ENCODE measurements at regions not wholly inside any gene's neighbourhood (a gene's known extent, or its start where the extent isn't known, plus 50 kb on each side); places are given as distances from the start of the nearest gene placed in this dataset.

DNA sequence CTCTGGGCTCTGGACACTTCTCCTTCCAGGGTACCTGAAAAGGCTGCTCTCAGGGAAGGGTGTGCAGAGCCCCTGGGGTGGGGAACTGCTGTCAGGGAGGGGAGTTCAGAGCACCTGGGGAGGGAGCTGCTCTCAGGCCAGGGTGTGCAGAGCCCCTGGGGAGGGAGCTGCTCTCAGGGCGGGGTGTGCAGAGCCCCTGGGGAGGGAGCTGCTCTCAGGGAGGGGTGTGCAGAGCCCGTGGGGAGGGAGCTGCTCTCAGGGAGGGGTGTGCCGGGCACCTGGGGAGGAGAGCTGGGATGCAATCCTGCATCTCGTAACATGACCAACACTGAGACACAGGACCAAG lies 764.2 kb downstream of the BRD1 start:
- DNase-seq (ENCODE audit: low read depth) = no peak

DNA sequence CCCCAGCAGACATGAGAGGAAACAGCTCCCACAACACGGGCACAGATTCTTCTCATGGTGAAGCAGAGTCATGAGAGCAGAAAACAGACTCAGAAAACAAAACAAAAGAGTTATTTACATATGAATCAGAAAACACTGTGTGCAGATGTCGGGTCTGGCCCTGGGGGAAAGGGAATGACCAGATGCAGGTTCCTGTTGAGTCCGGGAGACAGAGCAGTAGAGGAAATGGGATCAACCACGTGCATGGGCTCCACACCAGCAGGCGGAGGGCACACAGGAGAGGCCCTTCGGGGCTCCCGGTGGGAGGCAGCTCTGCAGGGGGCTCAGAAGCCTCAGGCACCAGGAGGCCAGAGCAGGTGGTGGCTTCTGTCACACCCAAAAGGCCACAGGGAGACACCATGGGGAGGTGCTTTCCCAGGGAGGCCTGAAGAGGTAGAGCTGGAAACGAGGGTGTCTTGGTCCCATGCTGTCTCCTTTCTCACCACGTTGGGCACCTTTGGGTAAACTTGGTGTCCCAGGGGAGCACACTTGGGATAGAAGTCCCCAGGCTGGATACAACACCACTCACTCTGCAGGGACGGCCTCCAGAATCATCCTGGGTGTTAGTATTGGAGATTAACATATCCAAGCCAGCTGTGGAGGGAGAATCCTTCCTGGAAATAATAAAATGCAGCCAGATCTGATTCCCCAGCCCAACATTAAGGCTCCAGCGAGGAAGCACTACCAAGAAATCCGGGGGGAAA lies 764.7 kb downstream of the BRD1 start:
- DNase-seq (ENCODE audit: low read depth) = no peak

DNA sequence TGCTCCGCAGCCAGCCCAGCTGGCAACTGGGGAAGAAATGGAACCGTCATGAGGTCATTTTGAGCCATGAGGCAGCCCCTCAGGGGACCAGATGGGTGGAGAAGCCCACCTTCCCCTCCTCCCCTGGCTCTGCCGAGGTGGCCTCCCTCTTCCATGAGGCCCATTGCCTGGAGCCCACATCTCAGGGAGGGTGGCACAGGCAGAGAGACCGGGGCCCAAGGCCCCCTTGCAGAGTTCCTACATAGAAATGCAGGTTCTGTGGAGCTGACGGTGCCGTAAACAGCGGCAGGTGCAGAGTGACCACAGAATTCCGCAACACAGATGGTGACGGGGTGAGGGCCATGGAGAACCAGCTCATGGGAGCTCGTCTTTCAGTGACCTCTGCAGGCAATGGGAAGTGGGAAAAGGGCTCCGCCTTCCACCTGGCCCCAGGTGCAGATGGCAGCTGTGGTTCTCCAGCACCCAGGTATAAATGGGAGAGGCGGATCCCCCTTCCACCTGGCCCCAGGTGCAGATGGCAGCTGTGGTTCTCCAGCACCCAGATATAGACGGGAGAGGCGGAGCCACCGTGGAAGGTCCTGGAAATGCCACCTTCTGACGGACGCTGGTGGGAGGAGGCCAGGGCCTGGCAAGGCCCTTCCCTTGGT lies 765.4 kb downstream of the BRD1 start:
- DNase-seq (ENCODE audit: low read depth) = no peak

DNA sequence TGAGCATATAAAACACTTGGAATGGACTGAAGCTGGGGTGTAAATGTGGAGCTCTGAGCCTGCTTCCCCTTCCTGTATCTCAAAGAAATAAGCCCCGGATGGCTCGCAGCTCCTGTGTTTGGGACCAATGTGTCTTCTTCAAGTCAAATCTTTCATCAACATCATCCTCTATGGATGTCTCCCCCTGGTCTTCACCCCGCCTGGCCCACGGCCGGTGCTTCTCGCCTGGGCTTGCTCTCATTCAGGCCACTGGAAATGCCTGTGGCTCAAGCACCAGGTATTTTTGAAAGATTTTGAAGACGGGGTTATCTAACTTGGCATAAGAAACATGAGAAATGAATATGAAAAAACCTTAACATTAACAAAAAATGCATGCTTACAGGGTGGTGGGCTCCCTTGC lies 769.8 kb downstream of the BRD1 start:
- no peak for DNase-seq (ENCODE audit: low read depth)

DNA sequence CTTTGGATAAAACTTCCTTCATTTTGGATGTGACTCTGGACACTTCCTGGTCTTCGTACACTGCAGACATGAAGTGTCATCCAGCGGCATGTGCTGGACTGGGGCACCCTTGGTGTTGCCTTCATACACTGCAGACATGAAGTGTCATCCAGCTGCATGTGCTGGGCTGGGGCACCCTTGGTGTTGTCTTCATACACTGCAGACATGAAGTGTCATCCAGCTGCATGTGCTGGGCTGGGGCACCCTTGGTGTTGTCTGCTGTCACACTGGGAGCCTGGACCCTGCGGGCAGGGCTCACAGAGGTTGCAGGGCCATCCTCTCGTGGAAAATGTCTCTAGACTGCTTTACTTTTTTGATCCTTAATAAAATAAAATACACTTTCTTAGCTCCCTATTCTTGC lies 771.4 kb downstream of the BRD1 start:
- no peak for DNase-seq (ENCODE audit: low read depth)

DNA sequence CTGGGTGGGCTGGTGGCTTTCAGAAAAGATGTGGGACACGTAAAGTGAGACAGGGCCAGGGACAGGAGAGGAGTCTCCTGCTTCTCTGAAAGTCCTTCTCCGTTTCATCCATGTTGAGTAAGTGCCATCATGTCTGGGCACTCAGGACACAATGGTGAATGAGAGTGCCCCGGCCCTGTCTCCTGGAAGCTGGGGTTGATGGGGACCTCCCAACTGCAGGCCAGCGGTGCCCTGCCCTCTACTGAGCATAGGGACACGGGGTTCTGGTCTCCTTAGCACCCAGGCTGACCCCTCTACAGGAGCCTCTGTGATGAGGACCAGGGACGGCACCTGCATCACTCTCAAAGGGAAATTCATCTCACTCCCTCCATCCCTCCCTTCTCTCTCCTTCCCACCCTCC lies 772.3 kb downstream of the BRD1 start:
- DNase-seq (ENCODE audit: low read depth) = no peak

DNA sequence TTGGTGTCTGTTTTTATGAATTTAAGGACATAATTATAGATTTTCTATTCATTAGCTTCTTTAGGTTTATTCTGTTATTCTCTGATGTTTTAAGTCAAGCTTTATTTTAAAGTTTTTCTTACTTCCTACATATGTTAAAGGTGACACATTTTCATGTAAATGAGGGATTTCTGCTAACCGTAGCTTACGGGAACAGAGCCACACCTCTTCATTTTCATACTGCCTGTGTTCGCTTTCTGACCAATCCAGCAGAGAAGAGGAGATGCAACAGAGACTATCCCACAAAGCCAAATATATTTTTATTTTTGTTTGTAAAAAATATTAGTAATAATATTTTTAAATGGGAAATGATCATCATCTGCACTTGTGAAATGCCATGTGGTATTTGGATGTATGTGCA lies 774.1 kb downstream of the BRD1 start:
- DNase-seq (ENCODE audit: low read depth) = no peak

DNA sequence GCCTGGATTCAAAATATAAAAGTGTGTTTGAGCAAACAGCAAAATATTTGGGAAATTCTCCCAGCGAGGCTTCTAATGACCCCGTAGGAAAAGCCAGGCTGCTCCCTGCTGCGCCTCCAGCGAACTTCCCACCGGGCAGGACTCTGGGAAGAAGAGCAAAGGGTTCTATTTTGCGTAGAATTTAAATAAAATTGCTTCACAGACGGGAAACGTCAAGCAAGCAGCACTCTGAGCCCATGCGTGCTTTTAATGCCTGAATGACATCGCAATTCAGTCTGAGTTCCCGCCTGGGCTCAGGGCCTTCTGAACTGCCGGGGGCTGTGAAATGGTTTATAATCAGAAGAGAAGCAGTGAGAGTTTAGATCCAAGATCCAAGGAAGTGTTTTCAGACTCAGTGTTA lies 775.1 kb downstream of the BRD1 start:
- DNase-seq (ENCODE audit: low read depth) = no peak

DNA sequence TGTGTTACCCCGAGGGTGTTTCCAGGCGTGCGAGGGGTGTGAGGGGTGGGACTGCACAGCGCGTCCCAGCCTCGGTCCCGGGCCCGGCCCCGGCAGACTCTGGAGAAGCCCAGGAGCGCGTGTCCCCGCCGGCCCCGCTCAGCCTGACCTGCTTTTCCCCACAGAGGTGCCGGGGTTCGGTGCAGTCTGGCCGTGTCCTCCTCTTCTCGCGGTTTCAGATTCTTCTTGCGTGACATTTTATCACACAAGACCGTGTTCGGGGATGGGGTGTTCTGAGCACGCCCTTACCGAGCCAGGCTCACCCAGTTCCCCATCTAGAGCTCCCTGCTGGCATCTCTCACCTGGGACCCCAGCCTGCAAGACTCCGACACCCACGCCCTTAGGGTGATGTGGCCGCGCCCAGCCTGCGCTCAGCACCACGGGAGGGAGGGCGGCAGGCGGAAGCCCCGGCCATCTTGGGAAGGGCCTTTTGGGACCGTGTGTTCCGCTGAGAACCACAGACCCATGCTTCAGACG lies 775.6 kb downstream of the BRD1 start:
- no peak for DNase-seq (ENCODE audit: low read depth)

DNA sequence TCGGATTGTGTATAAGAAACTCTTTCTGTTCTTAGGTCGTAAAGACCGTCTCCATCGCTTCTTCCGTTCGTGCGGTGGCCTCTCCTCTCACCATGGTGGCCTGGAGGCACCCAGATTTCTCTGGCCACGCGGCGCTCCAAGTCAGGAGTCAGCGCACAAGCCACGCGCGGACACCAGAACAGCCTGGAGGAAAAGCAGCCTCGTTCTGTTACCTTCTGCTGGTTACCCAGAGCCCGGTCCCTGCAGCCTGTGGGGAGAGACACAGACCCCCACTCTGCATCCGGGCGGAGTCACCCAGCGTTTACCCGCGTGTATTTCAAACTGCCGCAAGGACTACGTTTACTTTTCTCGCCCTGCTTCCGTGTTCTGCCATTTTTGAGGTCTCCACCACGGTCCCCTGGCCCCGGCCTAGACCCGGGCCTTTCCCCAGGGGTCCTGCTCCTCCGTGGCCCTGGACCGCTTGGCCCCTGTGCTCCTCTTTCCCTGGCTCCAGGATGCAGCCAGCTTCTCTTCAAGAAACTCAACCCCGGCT lies 776.1 kb downstream of the BRD1 start:
- no peak for DNase-seq (ENCODE audit: low read depth)

DNA sequence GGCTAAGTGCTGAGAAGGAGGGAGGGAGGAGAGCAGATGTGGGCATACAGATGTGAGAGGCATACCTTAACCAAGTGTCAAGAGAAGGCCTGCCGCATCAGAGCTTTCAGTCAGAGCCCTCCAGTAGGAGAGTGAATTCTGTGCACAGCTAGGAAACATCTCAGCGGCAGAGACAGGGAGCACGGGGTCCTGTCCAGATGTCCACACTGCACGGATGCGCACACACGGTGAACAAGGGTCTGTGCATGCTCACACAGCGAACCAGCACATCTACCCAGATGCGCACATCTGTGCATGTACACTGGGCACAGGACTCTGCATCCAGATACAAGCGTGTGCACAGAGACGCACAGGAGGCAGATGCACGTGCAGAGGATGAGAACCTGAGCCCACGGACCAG lies 778.0 kb downstream of the BRD1 start:
- DNase-seq (ENCODE audit: low read depth) = no peak

DNA sequence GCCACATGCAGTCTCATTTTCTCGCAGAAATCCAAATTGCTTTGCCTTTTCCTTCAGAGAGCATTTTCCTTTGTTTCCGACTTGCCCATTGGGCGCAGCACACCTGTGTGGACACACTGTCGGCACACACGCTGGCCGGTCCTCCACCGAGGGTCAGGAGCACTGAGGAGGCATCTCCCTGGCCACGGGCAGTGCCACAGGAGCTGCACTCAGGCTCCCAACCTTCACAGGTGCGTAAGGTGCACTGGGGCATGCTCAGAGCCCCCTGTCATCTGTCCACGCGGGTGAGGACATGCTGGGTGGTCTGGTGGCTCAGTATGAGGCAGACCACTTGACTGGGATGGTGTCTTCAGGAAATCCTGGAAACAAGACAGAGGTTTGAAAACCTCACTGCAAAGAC lies 779.1 kb downstream of the BRD1 start:
- DNase-seq (ENCODE audit: low read depth) = no peak

DNA sequence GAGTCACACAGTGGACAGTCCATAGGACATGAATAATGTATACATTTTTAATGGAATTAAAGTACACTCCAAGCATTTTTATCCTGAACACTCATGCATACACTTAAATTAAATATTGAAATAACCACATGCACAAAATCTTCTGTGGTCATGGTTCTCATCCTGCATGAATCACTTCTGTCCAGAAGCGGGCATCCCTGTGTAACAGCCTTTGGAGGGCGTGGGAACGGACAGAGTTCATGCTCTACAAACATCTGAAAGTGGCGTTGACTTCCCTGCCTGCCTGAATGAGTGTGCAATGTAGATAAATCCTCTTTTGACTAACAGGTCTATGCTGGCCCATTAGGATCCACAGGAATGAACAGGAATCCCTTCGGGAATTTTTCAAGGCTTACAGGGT lies 780.2 kb downstream of the BRD1 start:
- DNase-seq (ENCODE audit: low read depth) = no peak

DNA sequence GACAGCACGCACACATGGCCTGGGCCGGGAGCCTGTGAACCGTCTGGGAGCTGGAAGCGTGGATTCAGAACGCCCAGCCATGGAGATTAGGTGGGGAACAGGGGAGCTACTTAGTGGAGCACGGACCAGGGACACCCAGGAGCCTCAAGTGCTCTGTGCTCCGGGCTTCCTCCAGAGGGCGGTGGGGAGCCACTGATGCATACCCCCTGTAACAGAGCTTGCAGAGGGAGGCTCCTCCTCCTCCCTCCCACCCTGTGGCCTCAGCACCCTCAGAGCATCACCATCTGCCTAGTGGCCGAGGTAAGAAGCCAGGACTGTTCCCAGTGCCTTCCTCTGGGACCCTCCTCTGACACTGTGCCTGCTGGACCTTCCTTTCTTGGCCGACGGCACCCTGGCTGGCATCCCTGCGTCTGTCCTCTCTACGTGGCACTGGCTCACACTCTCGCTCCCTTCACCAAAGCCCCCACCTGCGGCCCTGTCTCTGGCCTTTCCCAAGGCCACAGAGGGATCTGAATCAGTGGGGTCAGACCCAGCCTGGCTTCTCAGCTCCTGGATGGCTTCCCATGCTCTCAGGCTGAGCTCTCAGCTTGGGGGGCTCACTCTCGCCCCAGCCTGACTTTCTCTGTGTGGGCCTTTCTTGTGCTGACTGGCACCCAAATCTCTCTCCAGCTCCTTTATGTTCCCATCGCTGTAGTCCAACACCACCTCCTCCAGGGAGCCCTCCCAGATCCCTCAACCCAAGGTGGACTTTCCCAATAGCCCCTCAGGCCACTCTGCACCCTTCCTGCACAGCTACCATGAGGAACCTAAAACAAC lies 780.9 kb downstream of the BRD1 start:
- DNase-seq (ENCODE audit: low read depth) = no peak

DNA sequence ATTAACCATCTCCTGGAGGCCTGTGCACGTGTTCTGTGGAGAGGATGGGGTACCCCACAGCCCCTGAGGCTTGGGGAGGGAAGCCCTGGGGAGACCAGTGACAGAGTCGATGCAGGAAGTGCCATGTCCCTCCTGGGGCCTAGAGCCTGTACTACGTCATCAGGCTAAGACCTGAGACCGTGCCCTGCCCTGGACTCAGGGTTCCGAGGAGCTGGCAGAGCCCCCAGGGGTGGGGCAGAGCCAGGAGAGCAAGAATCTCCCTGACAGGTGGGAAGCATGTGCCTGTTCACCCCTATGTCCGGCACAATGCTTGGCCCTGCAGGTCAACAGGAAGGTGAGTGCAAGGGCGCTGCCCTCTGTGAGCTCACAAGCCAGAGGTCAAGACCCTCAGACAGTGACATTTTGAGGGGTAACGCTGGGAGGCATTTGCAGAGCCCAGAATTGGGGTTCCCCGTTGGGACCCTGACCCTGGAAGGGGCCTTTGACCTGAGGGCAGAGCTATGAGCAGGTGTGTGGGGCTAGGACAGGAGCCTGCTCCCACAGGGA lies 781.6 kb downstream of the BRD1 start:
- DNase-seq (ENCODE audit: low read depth) = no peak

DNA sequence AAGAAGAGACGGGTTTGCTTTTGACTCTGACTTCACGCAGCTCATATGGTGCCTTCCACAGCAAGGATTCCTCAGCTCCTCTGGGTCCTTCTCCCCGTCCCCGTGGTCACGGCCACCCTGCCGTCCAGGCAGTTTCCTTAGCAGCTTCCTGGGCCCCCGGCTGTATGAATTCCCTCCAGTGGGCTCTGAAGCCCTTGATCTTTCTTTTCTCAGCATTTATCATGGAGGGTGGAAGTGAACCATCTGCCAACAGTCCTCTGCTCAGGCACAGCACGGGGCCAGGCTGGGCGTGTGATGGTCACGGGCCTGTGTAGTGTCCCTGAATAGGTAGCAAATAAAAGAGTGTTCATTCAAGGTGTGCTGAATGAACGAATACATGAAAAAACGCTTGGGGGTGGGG lies 782.4 kb downstream of the BRD1 start:
- DNase-seq (ENCODE audit: low read depth) = no peak

DNA sequence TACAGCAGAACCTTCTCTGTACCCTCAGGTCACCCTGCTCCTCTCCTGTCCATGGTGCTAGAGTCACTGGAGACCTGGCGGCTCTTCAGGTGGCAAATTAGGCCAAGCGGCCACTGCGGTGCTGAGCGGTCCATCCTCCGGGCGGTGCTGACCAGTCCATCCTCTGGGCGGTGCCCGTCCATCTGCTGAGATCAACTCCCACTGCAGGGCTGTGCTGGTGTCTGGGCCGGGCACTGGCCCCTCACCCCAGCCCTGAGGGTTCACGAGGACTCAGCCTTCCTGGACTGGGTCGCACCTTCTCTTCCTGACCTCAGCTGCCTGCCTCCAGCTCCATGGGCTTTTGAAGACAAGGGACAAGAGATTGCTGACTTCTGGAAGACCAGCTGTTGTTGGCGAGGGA lies 782.9 kb downstream of the BRD1 start:
- no peak for DNase-seq (ENCODE audit: low read depth)

DNA sequence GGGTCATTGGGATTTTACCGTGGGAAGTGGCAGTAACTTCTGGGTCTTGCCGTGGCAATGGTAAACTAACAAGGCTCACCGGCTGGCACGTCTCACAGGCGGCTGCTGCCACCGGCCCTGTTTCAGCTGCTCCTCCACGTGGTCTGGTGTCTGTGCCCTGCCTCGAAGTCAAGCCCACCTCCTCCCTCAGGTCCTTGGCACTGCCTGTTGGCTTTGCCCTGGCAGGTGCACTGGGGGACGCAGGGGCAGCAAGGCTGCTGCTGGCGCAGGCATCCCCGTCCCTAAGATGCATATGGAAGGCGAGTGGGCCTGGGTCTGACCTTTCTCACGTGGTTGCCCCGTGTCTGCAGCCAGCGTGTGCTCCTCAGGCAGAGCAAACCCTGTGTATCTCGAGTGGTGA lies 783.6 kb downstream of the BRD1 start:
- no peak for DNase-seq (ENCODE audit: low read depth)

DNA sequence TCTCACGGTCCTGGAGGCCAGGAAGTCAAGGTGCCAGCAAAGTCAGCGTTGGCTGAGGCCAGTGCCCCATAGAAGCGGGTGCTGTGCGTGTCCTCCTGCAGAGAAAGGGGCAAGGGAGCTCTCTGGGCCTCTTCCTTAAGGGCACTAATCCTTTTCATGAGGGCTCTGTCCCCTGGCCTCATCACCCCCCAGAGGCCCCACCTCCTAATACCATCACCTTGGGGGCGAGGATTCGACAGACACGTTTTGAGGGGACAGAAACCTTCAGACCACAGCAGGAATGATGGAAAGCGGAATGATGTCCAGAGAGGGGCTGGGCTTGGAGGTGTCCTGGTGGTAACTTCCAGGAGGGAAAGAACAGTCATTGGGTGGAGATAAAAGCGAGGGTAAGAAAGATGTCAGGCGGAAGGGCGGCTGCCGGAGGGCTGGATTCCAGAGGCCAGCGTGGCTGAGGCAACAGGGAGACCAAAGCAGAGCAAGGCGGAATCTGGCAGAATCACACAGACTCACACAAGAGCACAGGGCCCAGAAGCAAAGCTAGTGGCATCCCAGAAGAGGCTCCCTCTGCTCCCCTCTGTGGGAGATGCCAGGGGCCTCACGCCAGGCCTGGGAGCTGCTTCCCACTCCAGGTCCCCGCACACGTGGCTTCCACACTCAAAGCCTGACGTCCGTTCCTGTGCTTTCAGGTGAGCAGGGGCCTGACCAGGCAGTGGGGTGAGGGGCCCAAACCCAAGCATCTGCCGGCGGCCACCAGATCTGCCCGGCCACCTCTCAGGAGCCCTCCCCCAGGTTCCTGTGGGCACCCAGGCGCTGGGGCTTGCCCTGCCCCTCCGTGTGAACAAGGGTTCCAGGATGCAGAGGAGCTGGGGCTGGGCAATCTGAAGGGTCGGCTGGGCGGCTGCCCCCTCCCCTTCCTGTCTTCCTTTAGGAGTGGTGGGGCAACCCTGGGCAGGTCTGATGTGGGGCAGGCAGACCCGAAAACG lies 784.5 kb downstream of the BRD1 start:
- DNase-seq (ENCODE audit: low read depth) = no peak

DNA sequence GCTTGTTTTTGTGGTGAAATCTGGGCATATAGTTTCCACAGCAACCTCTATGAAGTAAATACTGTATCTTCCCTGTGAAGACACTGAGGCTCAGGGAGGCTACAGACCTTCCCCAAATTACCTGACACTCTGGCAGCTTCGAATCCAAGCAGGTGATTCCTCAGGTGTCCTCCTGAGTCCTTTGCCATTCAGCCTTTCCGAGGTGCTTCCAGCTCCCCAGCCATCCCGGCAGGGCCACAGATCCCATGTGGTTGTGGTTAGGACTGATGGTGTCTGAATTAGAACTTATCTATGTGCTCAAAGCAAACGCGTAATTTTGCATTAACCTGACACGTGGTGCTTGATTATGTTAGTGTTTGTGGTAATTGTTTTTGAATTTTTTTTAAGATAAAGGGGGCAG lies 785.6 kb downstream of the BRD1 start:
- DNase-seq (ENCODE audit: low read depth) = no peak
